ENCODE measurements at regions not wholly inside any gene's neighbourhood (a gene's known extent, or its start where the extent isn't known, plus 50 kb on each side); places are given as distances from the start of the nearest gene placed in this dataset.

- TF ChIP-seq CTCF (IDR thresholded peaks at IDR 0.05; ENCODE audit: extremely low read depth, insufficient read depth, missing control alignments): no peak
- in situ Hi-C loops (cut with MboI; ENCODE audit: low pct_unique_long_range_greater_than_20kb, low sequenced_read_pairs, unreplicated experiment): no loop called here
- DNase-seq (ENCODE audit: low spot score): no peak
Observed at GRCh38 chr11:123330948-123331347, 99.1 kb upstream of the GRAMD1B start.

- no peak for TF ChIP-seq CTCF (IDR thresholded peaks at IDR 0.05; ENCODE audit: extremely low read depth, insufficient read depth, missing control alignments)
- DNase-seq (ENCODE audit: low spot score): no peak
- in situ Hi-C loops (cut with MboI; ENCODE audit: low pct_unique_long_range_greater_than_20kb, low sequenced_read_pairs, unreplicated experiment): no loop called here
Observed at GRCh38 chr11:123330471-123330870, 99.6 kb upstream of the GRAMD1B start.

- no peak for TF ChIP-seq CTCF (IDR thresholded peaks at IDR 0.05; ENCODE audit: extremely low read depth, insufficient read depth, missing control alignments)
- no peak for DNase-seq (ENCODE audit: low spot score)
- in situ Hi-C loops (cut with MboI; ENCODE audit: low pct_unique_long_range_greater_than_20kb, low sequenced_read_pairs, unreplicated experiment): no loop called here
Observed at GRCh38 chr11:123330071-123330470, 100.0 kb upstream of the GRAMD1B start.

- in situ Hi-C loops (cut with MboI; ENCODE audit: low pct_unique_long_range_greater_than_20kb, low sequenced_read_pairs, unreplicated experiment): no loop called here
- DNase-seq (ENCODE audit: low spot score): no peak
- TF ChIP-seq CTCF (IDR thresholded peaks at IDR 0.05; ENCODE audit: extremely low read depth, insufficient read depth, missing control alignments): no peak
Observed at GRCh38 chr11:123328281-123328867, 101.7 kb upstream of the GRAMD1B start.

GRCh38 chr11:123325533-123325932 is 104.5 kb upstream of the GRAMD1B start:
- in situ Hi-C loops (cut with MboI; ENCODE audit: low pct_unique_long_range_greater_than_20kb, low sequenced_read_pairs, unreplicated experiment): no loop called here
- no peak for TF ChIP-seq CTCF (IDR thresholded peaks at IDR 0.05; ENCODE audit: extremely low read depth, insufficient read depth, missing control alignments)
- DNase-seq (ENCODE audit: low spot score): no peak

- in situ Hi-C loops (cut with MboI; ENCODE audit: low pct_unique_long_range_greater_than_20kb, low sequenced_read_pairs, unreplicated experiment): loop anchor here (25.0 kb wide), 1 partner anchor 164 kb away; no protein-coding TSS in a partner anchor
- no peak for DNase-seq (ENCODE audit: low spot score)
- TF ChIP-seq CTCF (IDR thresholded peaks at IDR 0.05; ENCODE audit: extremely low read depth, insufficient read depth, missing control alignments): no peak
Observed at GRCh38 chr11:123323568-123323967, 106.5 kb upstream of the GRAMD1B start.

All from GM13977 (cell line).